T47D (cell line): ENCODE measurements at regions not wholly inside any gene's neighbourhood (a gene's known extent, or its start where the extent isn't known, plus 50 kb on each side); places are given as distances from the start of the nearest gene placed in this dataset.
A peak's percentile ranks its signal among the peaks of the same experiment; 100 is the strongest.

Experiments
- DNase-seq, 2 experiments: peaks; one replicate each; pipeline versions ENCODE4 v3.0.0 to v3.0.0-alpha.2; 2011 to 2012; ENCODE audit warnings: low read depth in 1 of 2, low spot score in 1 of 2
- JUND ChIP-seq: IDR thresholded peaks from 2 replicates; pipeline ENCODE4 v1.6.1; 2012; ENCODE audit warnings: low read depth
- in situ Hi-C: cut with HindIII; loops from 2 replicates; pipeline ENCODE4 v1.10.0; 2016; ENCODE audit warnings: low sequenced_read_pairs, low pct_unique_long_range_greater_than_20kb

DNA sequence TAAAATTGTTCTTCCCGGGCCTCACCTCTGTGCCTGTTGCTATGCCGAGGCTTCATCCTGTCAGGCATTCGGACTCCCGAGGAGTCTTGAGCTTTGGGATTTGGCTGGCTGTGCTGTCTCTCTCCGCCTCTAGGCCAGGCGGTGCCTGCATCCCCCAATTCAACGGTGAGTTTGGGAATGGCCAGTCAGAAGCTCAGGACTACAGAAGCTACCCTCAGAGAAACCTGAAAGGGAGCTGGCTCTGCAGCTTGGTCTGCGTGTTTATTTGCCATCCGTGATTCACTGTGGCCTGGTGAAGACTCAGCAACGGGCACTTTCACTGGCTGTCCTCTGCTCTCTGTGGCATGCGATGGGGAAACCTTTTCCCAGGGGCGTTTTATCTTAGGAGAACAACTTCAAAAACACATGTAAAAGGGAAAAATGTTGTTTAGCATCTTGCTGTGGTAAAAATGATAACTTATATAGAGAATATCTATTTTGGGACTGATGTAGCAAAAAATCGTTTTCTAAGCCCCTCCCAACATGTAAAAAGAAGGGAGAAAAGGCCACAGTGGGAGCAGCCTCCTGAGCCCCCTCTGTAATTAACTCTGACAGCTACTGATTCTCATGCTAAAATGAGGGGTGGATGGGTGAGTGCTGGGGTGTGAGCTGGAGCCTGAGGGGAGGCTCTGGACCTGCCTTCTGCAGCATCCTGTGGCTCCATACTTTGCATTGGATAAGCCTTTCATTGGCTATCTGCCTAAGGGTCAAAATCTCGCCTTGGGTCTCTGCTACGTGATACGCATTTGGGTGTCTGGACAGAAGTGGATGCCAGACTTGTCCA is 103.4 kb upstream of the KLHL25 start:
- in situ Hi-C loops, result no loop called here
- no peak for TF ChIP-seq JUND
- DNase-seq, result no peak

DNA sequence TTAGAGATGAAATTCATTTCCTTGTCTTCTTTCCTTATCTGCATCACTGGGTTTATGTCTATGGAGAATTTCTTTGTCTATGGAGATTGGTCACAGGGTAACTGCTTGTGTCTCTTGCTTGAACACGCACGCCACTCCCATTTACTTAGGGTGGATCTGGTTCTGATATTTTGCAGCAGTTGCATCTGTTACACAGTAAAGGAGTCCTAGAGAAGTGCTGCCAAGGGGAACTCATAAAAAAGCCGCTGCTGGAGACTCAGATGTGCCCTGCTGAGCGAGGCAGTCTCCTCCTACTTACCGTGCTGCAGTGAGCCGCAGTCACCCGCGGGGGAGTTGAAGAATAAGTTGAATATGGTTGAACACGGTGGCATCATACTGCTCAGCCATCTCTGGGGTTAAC is 105.2 kb upstream of the KLHL25 start:
- in situ Hi-C loops, result no loop called here
- DNase-seq, result no peak
- TF ChIP-seq JUND, result no peak

DNA sequence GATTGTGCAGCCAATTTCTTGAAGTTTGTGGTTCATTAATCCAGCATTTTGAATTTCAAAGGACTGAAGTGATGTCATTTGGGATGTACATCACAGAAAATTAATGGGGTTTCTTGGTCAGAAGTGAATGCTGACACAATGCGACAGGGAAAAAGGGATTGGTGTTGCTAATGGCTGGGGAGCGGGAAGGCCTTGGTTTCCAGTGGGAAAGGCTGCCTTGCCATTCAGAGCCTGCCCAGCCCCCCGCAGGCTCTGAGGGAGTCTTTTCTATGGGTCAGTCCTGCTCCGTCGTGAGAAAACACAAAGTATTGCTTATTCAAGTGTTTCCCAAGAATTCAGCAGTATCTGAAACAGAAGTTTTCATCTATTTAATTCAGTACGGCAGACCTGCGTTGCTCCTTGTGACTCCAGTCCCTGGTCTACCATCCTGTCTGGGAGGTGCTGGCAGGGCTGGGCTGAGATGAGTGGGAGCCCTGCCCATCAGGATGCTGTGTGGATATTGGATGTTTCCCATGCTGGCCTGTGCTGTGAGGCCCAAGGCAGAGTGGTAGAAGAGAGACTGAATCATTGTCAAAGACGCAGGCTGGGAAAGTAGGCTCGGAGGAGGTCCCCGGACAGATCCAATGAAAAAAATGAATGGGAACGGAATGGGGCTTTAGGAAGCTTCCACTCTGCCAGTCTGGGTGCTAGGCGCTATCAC is 111.2 kb upstream of the KLHL25 start:
- TF ChIP-seq JUND, result no peak
- in situ Hi-C loops, result no loop called here

DNA sequence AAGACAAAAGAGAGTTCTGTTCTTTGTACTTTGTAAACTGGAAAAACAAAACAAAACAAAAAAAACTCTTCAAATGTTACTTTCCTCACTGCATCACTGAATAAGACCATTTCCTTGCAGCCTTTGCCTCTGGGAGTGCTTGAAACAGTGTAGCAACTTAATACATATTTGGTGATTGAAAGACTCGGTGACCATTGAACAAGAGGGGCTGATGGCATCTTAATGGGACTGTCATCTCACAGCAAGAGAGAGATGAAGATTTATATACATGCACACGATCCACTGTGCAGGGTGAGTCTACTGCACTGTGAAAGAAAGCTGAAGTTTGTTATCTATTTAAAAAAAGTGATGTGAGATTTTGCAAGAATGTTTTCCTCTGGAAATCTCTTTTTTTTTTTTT is 111.9 kb upstream of the KLHL25 start:
- TF ChIP-seq JUND, result no peak
- in situ Hi-C loops, result no loop called here
- DNase-seq, result no peak

More for the DNA sequence above, 111.2 kb upstream of the KLHL25 start:
- no peak for DNase-seq

DNA sequence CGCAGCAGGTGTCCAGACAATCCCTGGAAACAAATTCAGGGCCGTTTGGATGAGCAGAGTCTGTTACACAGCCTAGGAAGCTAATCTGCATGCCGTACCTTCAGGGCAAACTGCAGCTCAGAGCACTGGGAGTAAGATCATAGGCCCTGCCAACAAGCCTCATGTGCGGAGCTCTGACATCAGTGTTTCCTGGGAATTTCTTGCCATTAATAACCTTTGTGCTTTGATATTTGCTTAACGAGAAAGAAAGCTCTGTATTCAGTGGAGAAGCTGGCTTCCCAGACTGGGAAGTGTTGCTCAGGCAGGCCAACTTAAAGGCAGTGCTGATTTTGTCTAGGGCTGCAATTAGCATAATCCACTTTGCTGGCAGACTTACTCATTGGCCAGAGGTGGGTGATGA is 116.1 kb upstream of the KLHL25 start:
- no peak for TF ChIP-seq JUND
- in situ Hi-C loops, result no loop called here
- DNase-seq, result peak in 1 of 2 experiments; percentile 21

DNA sequence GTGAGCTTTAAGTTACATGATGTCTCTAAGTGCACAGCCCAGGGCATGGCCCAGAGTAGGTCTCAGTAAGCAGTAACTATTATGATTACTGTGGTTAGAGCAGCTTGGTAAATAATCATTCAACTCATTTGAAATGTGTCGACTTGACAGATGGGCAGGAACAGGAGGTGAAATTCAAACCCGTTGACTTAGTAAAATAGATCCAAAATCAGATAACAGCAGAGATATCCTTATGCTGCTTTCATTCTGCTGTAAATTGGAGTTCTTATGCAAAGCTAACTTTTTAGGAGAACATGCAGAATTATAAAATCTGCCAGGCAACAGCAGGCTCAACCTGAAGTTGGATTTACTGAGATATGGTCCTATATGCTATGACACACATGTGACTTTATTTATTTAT is 118.7 kb upstream of the KLHL25 start:
- DNase-seq, result no peak
- no peak for TF ChIP-seq JUND
- in situ Hi-C loops, result no loop called here

DNA sequence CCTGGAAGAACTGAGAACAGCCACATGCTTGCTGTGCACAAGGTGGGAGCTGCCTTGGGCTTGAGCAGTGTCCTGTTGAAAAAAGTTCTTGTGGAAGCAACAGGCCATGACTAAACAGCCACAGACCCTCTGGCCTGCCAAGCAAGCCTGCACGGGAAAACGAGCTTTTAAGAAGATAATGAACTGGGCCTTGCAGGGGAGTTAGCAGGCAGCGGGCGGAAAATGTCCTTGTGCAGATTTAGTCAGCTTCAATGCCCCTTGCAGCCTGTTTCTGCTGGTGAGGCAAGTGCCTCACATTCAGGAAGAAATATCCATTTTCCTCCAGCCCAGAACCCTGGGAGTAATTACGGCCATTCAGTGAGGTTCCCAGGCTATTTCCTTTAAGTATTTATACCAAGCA is 126.2 kb upstream of the KLHL25 start:
- no peak for DNase-seq
- in situ Hi-C loops, result no loop called here
- no peak for TF ChIP-seq JUND

DNA sequence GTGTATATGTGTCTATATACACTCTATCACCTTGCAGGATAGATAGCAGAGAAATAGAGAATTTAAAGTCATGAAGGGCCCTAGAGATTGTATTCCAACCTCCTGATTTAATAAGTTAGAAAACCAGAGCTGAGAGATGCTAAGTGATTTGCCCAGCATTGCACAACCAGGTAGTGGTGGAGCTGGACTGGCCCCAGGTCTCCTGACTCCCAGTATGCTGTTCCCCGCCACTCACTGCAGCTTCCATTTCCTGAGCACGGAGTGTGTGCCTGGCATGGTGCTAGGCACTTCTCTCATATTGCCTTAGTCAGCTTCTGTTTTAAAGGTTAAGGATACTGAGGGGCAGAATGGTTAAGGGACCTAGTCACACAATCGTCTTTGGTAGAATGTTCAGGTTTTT is 129.4 kb upstream of the KLHL25 start:
- TF ChIP-seq JUND, result no peak
- no peak for DNase-seq
- in situ Hi-C loops, result no loop called here

DNA sequence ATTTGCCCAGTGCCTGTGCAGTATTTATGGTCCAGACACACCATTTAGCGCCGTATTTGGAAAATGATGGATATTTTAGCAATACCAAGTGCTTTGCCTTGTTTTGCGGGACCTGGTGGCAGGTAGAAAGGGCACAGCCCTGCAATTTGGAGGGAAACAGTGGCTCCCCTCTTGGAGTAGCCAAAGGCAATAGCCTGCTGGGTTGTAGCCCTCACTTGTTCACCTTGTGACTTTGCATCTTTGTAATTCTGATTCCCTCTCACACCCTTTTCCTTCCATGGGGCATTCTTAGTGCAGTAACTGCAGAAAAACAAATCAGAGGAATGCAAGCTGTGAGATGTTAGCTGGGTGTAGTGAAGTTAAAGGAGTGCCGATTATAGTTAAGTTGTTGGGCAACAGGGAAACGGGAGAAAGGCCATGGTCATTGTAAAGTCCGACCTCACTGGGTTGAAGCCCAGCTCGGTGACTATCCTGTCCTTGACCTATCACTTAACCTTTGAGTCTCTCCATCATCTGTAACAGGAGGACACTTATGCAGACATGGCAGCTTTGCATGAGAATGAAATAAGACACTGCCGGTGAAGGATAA is 131.0 kb upstream of the KLHL25 start:
- no peak for DNase-seq
- in situ Hi-C loops, result no loop called here
- TF ChIP-seq JUND, result no peak

DNA sequence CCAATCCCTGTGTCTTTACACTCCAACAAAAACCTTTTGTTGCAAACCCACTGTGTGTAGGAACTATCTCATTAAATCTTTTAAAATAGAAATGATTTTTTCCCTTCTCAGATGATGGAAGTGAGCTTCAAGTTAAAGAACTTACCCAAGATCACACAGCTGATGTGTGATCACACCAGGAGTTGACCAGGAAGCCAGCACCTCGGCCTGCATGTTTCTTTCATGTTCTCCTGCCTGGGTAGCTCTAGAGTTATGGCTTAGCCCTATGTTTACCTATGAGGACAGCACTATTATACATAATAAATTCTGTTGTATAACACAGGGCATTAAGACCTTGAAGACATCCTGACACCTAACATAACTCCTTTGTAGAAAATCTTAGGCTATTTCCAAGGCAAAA is 132.1 kb upstream of the KLHL25 start:
- no peak for DNase-seq
- no peak for TF ChIP-seq JUND
- in situ Hi-C loops, result no loop called here

DNA sequence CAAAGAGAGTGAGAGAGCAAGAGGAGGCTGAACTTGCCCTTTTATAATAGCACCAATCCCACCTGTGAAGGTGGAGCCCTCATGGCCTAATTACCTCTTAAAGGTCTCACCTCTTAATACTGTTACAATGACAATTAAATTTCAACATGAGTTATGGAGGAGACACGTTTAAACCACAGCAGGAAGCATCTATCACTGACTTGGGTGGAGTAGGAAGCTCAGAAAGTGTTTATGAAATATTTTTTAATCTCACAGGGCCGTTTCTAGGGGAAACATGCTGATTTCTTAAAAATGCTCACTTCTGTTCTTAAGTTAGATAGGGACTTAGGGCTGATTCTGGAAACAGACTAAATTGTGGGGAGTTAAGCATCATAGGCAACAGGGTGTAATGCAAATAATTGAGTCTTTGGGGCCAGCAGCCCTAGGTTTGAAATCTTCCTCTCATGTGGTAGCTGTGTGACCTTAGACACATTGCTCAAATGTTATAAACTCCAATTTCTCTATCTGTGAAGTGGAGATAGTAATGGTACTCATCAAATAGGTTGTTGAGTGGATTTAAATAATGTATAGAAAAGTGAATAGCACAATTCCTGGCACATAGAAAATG is 133.3 kb upstream of the KLHL25 start:
- TF ChIP-seq JUND, result no peak
- in situ Hi-C loops, result no loop called here
- DNase-seq, result no peak

DNA sequence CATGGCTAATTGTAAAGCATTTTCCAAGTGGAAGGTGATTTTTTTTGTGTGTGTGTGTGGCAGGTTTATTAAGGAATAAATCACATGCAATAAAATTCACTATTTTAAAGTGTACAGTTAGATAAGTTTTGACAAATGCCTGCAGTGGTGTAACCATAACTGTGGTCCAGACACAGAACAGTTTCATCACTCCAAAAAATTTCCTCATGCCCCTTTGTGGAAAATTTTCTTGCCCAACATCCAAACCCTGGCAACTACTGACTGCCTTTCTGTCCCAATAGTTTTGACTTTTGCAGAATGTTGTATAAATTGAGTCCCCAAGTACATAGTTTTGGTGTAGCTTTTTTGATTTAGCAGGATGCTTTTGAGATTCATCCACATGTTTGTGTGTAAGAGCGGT is 135.1 kb upstream of the KLHL25 start:
- DNase-seq, result no peak
- in situ Hi-C loops, result no loop called here
- TF ChIP-seq JUND, result no peak

DNA sequence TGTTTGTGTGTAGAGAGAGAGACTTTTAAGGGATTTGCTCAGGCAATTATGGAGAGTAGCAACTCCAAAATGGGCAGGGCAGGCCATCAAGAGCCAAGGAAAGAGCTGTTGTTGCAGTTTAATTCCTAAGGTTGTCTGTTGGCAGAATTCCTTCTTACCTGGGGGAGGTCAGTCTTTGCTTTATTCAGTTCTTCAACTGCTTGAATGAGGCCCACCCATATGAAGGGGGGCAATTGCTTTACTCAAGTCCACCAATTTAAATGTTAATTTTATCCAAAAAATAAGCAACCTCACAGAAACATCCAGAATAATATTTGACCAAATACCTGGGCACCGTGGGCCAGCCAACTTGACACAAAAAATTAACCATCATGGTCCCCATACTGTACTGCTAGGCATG is 137.7 kb upstream of the KLHL25 start:
- in situ Hi-C loops, result no loop called here
- TF ChIP-seq JUND, result no peak
- no peak for DNase-seq
